SW480 (cell line): ENCODE measurements at regions not wholly inside any gene's neighbourhood (a gene's known extent, or its start where the extent isn't known, plus 50 kb on each side); places are given as distances from the start of the nearest gene placed in this dataset.
"Not testable (repeated sequence)": the region's sequence is repeated elsewhere in the genome, so short reads cannot be mapped to it uniquely, and the experiment has no call there.

ENCODE experiments used
- DNase-seq: peaks from one replicate; pipeline ENCODE4 v3.0.0-alpha.2; 2016; ENCODE audit warnings: low spot score

- DNase-seq = no peak
Observed at GRCh38 chr2:56515399-56515798, 331.6 kb downstream of the CCDC85A start.

DNA sequence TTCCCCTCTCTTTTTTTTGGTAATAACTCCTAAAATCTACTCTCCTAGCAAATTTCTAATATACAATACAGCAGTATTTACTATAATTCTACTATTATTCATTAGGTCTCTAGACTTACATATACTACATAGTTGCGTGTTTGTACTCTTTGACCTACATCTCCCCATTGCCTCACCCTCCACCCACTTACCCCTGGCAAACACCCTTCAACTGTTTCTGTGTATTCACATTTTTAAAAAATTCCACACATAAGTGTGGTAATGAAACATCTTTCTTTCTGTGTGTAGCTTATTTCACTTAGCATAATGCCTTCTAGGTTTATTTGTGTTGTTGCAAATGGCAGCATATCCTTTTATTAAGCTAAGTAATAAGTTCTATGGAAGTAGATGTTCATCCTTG lies 336.0 kb downstream of the CCDC85A start:
- DNase-seq = no peak

DNA sequence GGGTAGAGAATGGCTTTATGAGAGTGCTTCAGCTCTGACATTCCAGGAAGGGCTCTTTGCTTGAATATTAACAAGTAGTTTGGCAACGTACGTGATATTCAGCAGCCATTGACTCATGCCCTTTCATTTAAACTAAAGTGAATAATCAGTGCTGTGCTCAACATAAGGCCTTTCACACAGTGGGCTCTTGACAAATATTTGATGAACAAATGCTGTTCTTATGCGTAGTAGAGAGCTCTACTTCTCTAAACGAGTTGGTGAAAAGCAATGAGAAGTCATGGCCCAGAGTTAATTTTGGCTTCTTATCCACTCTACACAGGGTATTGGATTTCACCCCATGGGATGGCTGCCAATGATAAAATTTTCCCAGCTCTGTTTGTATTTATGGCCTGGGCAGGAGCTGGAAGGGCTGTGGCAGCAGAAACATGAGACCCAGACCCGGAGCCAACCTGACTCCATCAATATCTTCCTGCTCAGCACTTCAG lies 338.9 kb downstream of the CCDC85A start:
- DNase-seq = no peak

GRCh38 chr2:56523816-56524215 lies 340.0 kb downstream of the CCDC85A start:
- DNase-seq = peak; percentile 8

DNA sequence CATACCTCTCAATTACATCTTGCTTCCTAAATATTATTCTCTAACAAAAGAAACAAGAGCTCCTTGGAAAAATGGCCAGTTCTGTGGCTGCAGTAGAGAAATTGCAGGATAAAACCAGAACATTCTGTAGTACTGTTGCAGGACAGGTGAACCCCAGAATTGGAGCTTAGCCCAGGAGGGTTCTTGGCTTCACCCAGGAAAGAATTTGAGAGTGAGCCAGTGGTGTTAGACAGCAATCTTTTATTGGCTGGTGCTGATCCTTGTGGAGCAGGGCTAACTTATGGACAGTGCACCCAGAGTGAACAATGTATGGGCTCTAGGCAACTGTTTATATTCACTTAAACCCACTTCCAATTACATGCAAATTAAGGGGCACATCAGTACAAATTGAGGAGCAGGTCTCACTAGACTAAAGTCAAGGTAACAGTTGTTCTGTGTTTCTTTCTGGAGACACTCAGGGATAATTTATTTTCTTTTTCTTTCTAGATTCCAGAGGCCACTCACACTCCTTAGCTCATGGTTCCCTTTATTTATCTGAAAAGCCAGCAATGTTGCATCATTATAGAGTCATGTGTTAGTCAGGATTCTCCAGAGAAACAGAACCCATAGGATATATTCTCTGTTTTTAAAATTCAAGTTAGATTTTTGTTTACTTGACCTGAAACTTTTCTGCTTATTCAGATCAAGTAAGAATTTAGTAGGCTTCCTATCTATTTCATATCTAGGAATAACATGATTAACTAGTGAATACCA lies 348.1 kb downstream of the CCDC85A start:
- no peak for DNase-seq

DNA sequence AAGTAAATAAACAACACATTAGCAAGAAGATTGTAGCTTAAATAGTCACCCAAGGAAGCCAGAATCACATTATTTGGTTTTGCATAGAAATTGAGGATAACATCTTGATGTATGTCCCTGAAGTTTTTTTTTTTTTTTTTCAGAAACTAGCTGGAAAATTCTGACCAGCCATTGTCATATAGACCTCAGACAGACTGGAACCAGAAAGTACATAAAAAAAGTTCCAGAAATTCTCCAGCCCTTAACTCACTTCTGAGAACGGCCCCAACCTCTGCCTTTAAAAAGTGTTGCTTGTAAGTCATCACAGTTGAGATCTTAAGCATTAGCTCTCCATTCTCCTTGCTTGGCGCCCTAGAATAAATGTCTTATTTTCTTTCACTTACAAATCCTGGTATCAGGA lies 350.5 kb downstream of the CCDC85A start:
- DNase-seq = no peak

- DNase-seq = no peak
Observed at GRCh38 chr2:56537756-56538155, 354.0 kb downstream of the CCDC85A start.

DNA sequence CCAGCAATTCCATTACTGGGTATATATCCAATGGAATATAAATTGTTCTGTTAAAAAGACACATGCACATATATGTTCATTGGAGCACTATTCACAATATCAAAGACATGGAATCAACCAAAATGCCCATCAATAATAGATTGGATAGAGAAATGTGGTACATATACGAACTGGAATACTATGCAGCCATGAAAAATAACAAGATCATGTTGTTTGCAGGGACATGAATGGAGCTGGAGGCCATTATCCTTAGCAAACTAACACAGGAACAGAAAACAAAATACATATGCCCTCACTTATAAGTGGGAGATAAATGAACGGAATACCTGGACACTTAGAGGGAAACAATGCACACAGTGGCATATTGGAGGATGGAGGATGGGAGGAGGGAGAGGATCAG lies 355.8 kb downstream of the CCDC85A start:
- DNase-seq = no peak

DNA sequence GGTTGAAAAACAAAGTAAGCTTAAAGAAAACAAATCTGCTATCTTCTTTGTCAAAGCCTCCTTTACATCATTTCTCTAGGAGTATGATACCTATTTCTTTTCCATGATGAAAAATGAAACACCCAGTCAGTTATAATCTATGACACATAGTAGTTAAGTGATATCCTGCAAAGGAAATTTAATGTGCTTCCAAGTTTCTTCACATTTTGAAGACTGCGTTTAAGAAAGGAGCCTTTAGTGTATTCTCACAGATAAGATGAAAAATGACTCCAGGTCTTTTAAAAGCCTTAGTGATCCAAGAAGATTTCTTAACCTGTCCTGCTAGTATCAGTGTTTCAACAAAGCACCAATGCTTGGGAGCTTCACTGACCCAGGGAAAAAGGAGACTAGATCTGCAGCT lies 356.7 kb downstream of the CCDC85A start:
- DNase-seq = no peak

DNA sequence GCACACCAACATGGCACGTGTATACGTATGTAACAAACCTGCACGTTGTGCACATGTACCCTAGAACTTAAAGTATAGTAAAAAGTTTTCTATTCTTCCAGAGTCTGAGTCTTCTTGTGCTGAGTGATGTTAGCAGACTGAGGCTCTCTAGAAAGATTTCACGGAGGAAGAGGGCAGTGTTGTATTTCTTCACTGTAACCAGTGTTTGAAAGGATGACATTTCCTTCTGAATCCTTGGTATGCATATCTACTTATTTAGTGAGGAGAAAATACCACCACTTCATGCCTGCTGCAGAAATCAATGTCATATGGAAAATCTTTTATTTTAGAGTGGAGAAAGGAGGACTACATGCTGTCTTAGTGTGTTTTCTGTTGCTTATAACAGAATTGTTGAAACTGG lies 357.1 kb downstream of the CCDC85A start:
- no peak for DNase-seq

GRCh38 chr2:56542213-56542612 lies 358.4 kb downstream of the CCDC85A start:
- no peak for DNase-seq

DNA sequence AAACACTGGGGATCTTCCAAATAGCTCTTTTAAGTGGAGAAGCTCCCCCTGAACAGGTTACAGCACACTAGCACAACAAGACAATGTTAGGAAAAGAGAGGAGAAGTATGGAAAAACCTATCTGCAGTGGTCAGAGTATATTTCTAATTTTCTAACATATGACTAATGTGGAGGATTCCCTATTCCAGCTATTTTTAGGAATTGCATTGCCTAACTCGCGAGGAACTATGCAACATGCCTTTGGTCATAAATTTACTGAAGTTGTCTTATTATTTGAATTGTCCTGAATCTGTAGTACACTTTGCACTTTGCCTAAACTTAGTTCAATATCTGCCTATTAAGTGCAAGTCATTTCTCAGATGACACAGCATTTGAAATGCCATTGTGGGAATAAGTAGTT lies 381.4 kb downstream of the CCDC85A start:
- no peak for DNase-seq

DNA sequence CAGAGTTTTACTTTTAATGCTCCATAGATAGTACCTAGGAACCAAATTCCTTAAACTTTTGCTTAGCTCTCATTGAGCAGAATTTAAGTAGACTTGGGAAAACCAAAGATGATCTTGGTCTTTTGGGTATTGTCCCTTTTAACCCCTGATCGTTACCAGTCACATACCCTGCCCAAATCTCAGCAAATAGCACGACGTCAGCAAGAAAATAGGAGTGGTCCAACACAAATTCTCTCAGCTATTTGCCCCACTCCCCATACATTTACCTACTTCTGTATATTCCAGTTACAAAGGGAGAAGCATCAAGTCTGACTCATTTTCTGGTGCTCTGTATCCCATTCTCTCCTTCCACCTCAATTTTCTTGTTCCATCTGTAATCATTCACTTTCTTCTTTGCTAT lies 387.3 kb downstream of the CCDC85A start:
- DNase-seq = no peak

GRCh38 chr2:56576001-56576400 lies 392.2 kb downstream of the CCDC85A start:
- DNase-seq = no peak

DNA sequence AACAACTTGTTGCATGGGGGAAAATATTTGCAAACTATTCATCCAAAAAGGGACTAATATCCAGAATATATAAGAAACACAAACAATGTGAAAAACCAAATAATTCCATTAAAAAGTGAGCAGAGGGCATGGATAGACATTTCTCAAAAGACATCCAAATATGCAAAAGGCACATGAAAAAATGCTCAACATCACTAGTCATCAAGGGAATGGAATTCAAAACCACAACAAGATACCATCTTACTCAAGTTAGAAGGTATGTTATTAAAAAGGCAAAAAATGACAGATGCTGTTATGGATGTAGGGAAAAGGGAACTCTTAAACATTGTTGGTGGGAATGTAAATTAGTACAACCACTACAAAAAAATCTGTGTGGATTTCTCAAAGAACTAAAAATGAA lies 396.5 kb downstream of the CCDC85A start:
- DNase-seq = no peak

DNA sequence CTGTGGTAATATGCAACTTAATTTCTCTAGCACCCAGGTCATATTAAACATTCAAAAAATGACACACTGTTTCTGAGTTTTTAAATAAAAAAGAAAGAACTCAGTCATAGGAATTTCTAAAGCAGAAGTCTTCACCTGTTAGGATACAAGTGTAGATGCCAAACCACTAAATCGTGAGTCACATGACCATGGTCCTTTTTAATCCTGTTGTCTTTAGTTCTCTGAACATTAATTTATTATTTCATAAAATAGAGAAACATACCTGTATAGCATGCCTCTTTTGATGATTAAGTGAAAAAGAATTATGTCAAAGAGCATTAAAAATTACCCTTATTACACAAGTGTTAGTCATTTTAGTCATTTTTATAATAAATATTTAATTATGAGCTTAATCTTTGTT lies 398.8 kb downstream of the CCDC85A start:
- DNase-seq = no peak

DNA sequence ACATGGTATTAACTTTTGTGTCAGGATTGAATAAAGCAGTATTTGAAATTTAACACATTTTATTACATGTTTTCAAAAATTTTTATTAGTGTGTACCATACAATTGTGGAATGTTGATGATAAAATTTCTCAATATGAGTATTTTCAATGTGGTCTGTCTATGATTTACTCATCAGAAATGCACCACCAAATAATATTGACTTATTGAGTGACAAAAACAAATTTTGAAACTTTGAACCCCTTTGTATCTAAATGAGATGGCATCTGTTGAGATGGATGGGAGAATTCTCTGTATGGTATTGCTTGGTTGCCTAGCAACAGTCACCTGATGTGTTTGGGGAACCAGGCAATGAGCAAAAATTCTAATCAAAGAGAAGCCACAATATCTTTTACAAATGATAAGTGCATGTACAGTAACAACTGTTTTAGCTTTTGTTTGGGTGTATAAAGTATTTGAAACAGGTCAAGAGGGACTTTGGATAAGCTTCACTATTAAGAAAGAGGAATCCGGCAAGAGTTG lies 400.1 kb downstream of the CCDC85A start:
- DNase-seq = peak; percentile 9

DNA sequence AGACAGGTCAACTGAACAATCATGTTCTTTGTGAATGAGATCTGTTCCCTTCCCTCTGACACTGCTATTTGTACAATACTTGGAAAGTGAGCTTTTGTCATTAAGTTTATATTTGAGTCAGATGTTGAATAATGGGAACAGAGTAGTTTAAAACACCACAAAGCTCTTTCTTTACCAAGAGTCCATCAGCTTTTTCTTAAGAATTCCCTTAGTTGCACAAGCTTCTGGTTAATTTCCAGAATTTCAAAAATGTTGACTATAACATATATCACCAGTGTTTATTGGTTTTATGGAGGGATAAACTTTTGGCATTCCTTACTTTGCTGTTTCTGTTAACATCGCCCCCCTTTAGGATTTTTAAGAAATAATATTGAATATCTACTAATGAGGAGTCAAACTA lies 403.7 kb downstream of the CCDC85A start:
- DNase-seq = no peak

- DNase-seq = no peak
Observed at GRCh38 chr2:56589194-56589593, 405.4 kb downstream of the CCDC85A start.

DNA sequence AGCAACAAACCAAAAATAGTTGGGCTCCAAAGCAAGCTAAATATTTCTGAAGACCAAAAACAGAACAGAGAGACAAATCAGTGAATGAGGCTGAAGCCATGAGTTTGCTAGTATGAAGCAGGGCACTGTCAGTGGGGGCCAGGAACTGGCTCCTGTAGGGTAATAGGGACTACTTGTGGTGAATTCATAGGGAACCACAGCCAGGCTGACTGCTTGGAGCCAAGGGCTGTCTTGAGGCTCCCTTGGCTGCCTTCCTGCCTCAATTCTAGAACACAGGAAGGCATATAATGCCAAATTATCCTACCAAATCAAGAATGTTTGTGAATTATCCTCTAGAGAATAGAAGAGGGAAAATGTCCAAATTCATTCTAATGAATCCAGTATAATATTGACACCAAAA lies 406.0 kb downstream of the CCDC85A start:
- DNase-seq = no peak

GRCh38 chr2:56590611-56591010 lies 406.8 kb downstream of the CCDC85A start:
- no peak for DNase-seq

DNA sequence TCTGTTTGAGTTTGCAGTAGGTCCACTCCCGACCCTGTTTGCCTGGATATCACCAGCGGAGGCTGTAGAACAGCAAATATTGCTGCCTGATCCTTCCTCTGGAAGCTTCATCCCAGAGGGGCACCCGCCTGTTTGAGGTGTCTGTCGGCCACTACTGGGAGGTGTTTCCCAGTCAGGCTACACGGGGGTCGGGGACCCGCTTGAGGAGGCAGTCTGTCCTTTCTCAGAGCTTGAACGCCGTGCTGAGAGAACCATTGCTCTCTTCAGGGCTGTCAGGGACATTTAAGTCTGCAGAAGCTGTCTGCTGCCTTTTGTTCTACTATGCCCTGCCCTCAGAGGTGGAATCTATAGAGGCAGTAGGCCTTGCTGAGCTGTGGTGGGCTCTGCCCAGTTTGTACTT lies 422.3 kb downstream of the CCDC85A start:
- not testable (repeated sequence) for DNase-seq

DNA sequence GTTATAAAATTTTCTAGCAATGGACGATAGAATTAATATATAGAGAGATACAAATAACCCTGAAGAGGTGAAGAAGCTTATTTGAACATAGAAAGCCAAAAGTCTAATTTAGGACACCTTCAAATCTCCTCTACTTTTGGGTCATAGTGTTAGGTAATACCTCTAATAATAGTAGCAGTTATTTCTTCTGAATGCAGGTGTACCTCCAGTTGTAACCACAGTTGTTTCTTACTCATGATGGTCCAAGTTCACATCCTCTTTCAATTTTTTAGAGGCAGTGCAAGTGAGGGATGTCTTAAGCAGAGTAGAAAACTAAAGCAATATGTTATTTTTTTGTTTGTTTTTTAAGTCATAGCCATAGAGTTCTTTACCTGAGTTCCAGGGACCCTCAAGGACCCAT lies 429.5 kb downstream of the CCDC85A start:
- DNase-seq = no peak

- no peak for DNase-seq
Observed at GRCh38 chr2:56613920-56614319, 430.1 kb downstream of the CCDC85A start.
